ENCODE measurements at regions not wholly inside any gene's neighbourhood (a gene's known extent, or its start where the extent isn't known, plus 50 kb on each side); places are given as distances from the start of the nearest gene placed in this dataset.

DNA sequence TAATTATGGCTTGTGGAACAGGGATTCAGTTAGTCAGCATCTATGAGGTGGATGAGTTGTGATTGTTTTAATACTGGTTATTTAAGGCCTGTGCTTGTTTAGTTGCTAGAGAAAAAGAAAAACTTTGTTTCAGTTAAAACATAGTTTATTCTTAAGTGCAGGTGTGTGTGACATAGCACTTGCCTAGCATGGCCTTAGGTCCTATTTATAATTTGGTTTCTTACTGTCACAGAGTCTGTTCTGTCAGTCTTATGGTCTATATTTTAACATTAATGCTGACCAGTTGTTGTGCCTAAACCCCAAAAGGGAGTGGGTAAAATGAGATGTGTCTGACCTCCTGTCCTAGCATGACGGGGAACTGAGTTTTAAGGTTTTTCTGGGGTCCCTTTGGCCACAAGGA lies 486.3 kb downstream of the ZIC1 start:
- Histone ChIP-seq H3K27ac (ENCODE audit: control insufficient read depth, insufficient read depth, low read length) (no peak overlapping the region), H3K79me2 (ENCODE audit: control insufficient read depth, insufficient read depth, low read length) (no peaks in the 10 kb centered on the region), H3K9me3 (ENCODE audit: control insufficient read depth, low read depth, low read length) (no peaks in the 10 kb centered on the region), H3K4me3 (ENCODE audit: control insufficient read depth in 2 of 3, extremely low read depth in 1 of 3, insufficient read depth in 2 of 3, low read depth in 1 of 3, low read length in 3 of 3) (no peak overlapping the region), H2AFZ (ENCODE audit: control insufficient read depth, low read length) (no peak overlapping the region), H3K4me1 (ENCODE audit: control insufficient read depth, extremely low read depth, insufficient read depth, low read length) (no peaks in the 10 kb centered on the region), H3K9me1 (ENCODE audit: control insufficient read depth, extremely low read depth, insufficient read depth, low read length) (no peaks in the 10 kb centered on the region), H3K4me2 (ENCODE audit: control insufficient read depth, extremely low read depth, insufficient read depth, low read depth, low read length) (no peak overlapping the region), H3K36me3 (ENCODE audit: control insufficient read depth in 2 of 2, extremely low read depth in 1 of 2, insufficient read depth in 2 of 2, low read length in 2 of 2) (no peaks in the 10 kb centered on the region), H4K20me1 (ENCODE audit: control insufficient read depth, extremely low read depth, insufficient read depth, low read length) (no peaks in the 10 kb centered on the region), H3K9ac (ENCODE audit: control insufficient read depth, extremely low read depth, insufficient read depth, low read length) (no peak overlapping the region), H3K27me3 (ENCODE audit: control insufficient read depth, extremely low read depth, insufficient read depth, low read length) (no peaks in the 10 kb centered on the region)
- DNase-seq (ENCODE audit: low read depth, low spot score), result no peak
- dilution Hi-C loops (cut with MboI; ENCODE audit: extremely low pct_ligation_motif_present, low sequenced_read_pairs), result no loop called here
- no peak for FAIRE-seq
- no peak for TF ChIP-seq EZH2 (IDR thresholded peaks at IDR 0.05; ENCODE audit: low read length)
- TF ChIP-seq, protein P1, sequence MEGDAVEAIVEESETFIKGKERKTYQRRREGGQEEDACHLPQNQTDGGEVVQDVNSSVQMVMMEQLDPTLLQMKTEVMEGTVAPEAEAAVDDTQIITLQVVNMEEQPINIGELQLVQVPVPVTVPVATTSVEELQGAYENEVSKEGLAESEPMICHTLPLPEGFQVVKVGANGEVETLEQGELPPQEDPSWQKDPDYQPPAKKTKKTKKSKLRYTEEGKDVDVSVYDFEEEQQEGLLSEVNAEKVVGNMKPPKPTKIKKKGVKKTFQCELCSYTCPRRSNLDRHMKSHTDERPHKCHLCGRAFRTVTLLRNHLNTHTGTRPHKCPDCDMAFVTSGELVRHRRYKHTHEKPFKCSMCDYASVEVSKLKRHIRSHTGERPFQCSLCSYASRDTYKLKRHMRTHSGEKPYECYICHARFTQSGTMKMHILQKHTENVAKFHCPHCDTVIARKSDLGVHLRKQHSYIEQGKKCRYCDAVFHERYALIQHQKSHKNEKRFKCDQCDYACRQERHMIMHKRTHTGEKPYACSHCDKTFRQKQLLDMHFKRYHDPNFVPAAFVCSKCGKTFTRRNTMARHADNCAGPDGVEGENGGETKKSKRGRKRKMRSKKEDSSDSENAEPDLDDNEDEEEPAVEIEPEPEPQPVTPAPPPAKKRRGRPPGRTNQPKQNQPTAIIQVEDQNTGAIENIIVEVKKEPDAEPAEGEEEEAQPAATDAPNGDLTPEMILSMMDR (optimal IDR thresholded peaks at IDR 0.05 in 1 of 3, IDR thresholded peaks at IDR 0.05 in 1 of 3, conservative IDR thresholded peaks at IDR 0.05 in 1 of 3; ENCODE audit: extremely low read depth in 1 of 3, insufficient read depth in 2 of 3, low read length in 3 of 3), result no peak

DNA sequence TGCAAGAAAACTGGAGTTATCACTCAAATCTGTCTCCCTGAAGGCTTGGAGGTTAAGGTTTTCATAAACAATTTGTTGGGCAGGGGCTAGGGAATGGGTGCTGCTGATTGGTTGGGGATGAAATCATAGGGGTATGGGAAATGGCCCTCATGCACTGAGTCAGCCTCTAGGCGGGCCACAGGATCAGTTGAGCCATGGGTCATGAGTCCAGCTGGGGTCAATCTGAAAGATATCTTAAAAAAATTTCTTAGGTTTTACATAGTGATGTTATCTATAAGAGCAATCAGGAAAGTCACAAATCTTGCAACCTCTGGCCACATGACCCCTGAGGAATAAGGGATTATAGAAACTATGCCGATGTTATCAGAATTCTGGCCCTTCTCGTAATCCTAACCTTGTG lies 491.7 kb downstream of the ZIC1 start:
- H3K9me3 ChIP-seq (ENCODE audit: control insufficient read depth, low read depth, low read length), result no peaks in the 10 kb centered on the region
- H3K4me1 ChIP-seq (ENCODE audit: control insufficient read depth, extremely low read depth, insufficient read depth, low read length), result no peaks in the 10 kb centered on the region
- H4K20me1 ChIP-seq (ENCODE audit: control insufficient read depth, extremely low read depth, insufficient read depth, low read length), result no peaks in the 10 kb centered on the region
- H3K27me3 ChIP-seq (ENCODE audit: control insufficient read depth, extremely low read depth, insufficient read depth, low read length), result no peaks in the 10 kb centered on the region
- H3K9me1 ChIP-seq (ENCODE audit: control insufficient read depth, extremely low read depth, insufficient read depth, low read length), result no peaks in the 10 kb centered on the region
- dilution Hi-C loops (cut with MboI; ENCODE audit: extremely low pct_ligation_motif_present, low sequenced_read_pairs), result no loop called here
- H3K36me3 ChIP-seq (ENCODE audit: control insufficient read depth in 2 of 2, extremely low read depth in 1 of 2, insufficient read depth in 2 of 2, low read length in 2 of 2), result no peaks in the 10 kb centered on the region
- no peak overlapping the region for H3K27ac ChIP-seq (ENCODE audit: control insufficient read depth, insufficient read depth, low read length)
- no peak overlapping the region for H3K4me2 ChIP-seq (ENCODE audit: control insufficient read depth, extremely low read depth, insufficient read depth, low read depth, low read length)
- DNase-seq (ENCODE audit: low read depth, low spot score) (no peak), FAIRE-seq (no peak)
- H3K4me3 ChIP-seq (ENCODE audit: control insufficient read depth in 2 of 3, extremely low read depth in 1 of 3, insufficient read depth in 2 of 3, low read depth in 1 of 3, low read length in 3 of 3), result no peak overlapping the region
- H3K79me2 ChIP-seq (ENCODE audit: control insufficient read depth, insufficient read depth, low read length), result no peaks in the 10 kb centered on the region
- H3K9ac ChIP-seq (ENCODE audit: control insufficient read depth, extremely low read depth, insufficient read depth, low read length), result no peak overlapping the region
- H2AFZ ChIP-seq (ENCODE audit: control insufficient read depth, low read length), result no peak overlapping the region
- TF ChIP-seq EZH2 (IDR thresholded peaks at IDR 0.05; ENCODE audit: low read length), result no peak
- TF ChIP-seq, protein P1 (optimal IDR thresholded peaks at IDR 0.05 in 1 of 3, IDR thresholded peaks at IDR 0.05 in 1 of 3, conservative IDR thresholded peaks at IDR 0.05 in 1 of 3; ENCODE audit: extremely low read depth in 1 of 3, insufficient read depth in 2 of 3, low read length in 3 of 3), result no peak

Measured in keratinocyte (primary cell).